ENCODE measurements at regions not wholly inside any gene's neighbourhood (a gene's known extent, or its start where the extent isn't known, plus 50 kb on each side); places are given as distances from the start of the nearest gene placed in this dataset.

- Histone ChIP-seq H3K9me3 (no peaks in the 10 kb centered on the region), H4K20me1 (ENCODE audit: insufficient read depth) (no peaks in the 10 kb centered on the region), H3K27ac (ENCODE audit: low read depth in 2 of 2, low read length in 1 of 2) (no peak overlapping the region), H3K79me2 (ENCODE audit: insufficient read depth) (no peaks in the 10 kb centered on the region), H3K27me3 (ENCODE audit: insufficient read depth) (no peaks in the 10 kb centered on the region), H3K4me2 (no peak overlapping the region), H2AFZ (ENCODE audit: low read depth) (no peak overlapping the region), H3K36me3 (replicated peaks in 1 of 2; ENCODE audit: control insufficient read depth in 1 of 2, insufficient read depth in 2 of 2, low read length in 1 of 2) (no peaks in the 10 kb centered on the region), H3K4me3 (ENCODE audit: low read depth in 2 of 2, low read length in 1 of 2) (no peak overlapping the region), H3K9ac (no peak overlapping the region), H3K4me1 (ENCODE audit: control insufficient read depth in 1 of 2, insufficient read depth in 2 of 2, low read depth in 1 of 2, low read length in 1 of 2) (peaks cover 0 to 5% of the 10 kb centered on the region in 2 experiments; a peak in 1 of 4 replicates), H3F3A (replicated peaks; ENCODE audit: insufficient read depth) (no peaks in the 10 kb centered on the region), H3K9me2 (no peaks in the 10 kb centered on the region)
- WGBS (ENCODE audit: low lambda C conversion rate) = 58% methylated on average over 6 of the region's 6 CpGs
- no peak for DNase-seq
- no peak for TF ChIP-seq SIN3A (IDR thresholded peaks at IDR 0.05; ENCODE audit: borderline replicate concordance, low read depth, low read length)
- no peak for TF ChIP-seq CHD2 (IDR thresholded peaks at IDR 0.05; ENCODE audit: low read length, partially characterized antibody)
- TF ChIP-seq TCF12 (IDR thresholded peaks at IDR 0.05) = no peak
- TF ChIP-seq, protein P1, sequence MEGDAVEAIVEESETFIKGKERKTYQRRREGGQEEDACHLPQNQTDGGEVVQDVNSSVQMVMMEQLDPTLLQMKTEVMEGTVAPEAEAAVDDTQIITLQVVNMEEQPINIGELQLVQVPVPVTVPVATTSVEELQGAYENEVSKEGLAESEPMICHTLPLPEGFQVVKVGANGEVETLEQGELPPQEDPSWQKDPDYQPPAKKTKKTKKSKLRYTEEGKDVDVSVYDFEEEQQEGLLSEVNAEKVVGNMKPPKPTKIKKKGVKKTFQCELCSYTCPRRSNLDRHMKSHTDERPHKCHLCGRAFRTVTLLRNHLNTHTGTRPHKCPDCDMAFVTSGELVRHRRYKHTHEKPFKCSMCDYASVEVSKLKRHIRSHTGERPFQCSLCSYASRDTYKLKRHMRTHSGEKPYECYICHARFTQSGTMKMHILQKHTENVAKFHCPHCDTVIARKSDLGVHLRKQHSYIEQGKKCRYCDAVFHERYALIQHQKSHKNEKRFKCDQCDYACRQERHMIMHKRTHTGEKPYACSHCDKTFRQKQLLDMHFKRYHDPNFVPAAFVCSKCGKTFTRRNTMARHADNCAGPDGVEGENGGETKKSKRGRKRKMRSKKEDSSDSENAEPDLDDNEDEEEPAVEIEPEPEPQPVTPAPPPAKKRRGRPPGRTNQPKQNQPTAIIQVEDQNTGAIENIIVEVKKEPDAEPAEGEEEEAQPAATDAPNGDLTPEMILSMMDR (IDR thresholded peaks at IDR 0.05) = no peak
- TF ChIP-seq RXRA (IDR thresholded peaks at IDR 0.05; ENCODE audit: borderline replicate concordance, low read depth) = no peak
- no peak for TF ChIP-seq PBX3 (IDR thresholded peaks at IDR 0.05)
- TF ChIP-seq MAX (IDR thresholded peaks at IDR 0.05; ENCODE audit: low read depth) = no peak
- TF ChIP-seq, protein P2, sequence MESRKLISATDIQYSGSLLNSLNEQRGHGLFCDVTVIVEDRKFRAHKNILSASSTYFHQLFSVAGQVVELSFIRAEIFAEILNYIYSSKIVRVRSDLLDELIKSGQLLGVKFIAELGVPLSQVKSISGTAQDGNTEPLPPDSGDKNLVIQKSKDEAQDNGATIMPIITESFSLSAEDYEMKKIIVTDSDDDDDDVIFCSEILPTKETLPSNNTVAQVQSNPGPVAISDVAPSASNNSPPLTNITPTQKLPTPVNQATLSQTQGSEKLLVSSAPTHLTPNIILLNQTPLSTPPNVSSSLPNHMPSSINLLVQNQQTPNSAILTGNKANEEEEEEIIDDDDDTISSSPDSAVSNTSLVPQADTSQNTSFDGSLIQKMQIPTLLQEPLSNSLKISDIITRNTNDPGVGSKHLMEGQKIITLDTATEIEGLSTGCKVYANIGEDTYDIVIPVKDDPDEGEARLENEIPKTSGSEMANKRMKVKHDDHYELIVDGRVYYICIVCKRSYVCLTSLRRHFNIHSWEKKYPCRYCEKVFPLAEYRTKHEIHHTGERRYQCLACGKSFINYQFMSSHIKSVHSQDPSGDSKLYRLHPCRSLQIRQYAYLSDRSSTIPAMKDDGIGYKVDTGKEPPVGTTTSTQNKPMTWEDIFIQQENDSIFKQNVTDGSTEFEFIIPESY (IDR thresholded peaks at IDR 0.05; ENCODE audit: borderline replicate concordance, low read depth) = no peak
- no peak for TF ChIP-seq RFX5 (IDR thresholded peaks at IDR 0.05; ENCODE audit: low read length)
- TF ChIP-seq FOXM1 (IDR thresholded peaks at IDR 0.05; ENCODE audit: low read depth) = no peak
- TF ChIP-seq YY1 (IDR thresholded peaks at IDR 0.05; ENCODE audit: low read depth) = no peak
- TF ChIP-seq TAF1 (IDR thresholded peaks at IDR 0.05; ENCODE audit: borderline replicate concordance, low read depth, low read length) = no peak
- no peak for TF ChIP-seq JUND (IDR thresholded peaks at IDR 0.05)
- TF ChIP-seq, protein P3, sequence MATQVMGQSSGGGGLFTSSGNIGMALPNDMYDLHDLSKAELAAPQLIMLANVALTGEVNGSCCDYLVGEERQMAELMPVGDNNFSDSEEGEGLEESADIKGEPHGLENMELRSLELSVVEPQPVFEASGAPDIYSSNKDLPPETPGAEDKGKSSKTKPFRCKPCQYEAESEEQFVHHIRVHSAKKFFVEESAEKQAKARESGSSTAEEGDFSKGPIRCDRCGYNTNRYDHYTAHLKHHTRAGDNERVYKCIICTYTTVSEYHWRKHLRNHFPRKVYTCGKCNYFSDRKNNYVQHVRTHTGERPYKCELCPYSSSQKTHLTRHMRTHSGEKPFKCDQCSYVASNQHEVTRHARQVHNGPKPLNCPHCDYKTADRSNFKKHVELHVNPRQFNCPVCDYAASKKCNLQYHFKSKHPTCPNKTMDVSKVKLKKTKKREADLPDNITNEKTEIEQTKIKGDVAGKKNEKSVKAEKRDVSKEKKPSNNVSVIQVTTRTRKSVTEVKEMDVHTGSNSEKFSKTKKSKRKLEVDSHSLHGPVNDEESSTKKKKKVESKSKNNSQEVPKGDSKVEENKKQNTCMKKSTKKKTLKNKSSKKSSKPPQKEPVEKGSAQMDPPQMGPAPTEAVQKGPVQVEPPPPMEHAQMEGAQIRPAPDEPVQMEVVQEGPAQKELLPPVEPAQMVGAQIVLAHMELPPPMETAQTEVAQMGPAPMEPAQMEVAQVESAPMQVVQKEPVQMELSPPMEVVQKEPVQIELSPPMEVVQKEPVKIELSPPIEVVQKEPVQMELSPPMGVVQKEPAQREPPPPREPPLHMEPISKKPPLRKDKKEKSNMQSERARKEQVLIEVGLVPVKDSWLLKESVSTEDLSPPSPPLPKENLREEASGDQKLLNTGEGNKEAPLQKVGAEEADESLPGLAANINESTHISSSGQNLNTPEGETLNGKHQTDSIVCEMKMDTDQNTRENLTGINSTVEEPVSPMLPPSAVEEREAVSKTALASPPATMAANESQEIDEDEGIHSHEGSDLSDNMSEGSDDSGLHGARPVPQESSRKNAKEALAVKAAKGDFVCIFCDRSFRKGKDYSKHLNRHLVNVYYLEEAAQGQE (IDR thresholded peaks at IDR 0.05; ENCODE audit: low read depth, low read length) = no peak
- no peak for TF ChIP-seq RAD21 (IDR thresholded peaks at IDR 0.05; ENCODE audit: low read length)
- no peak for TF ChIP-seq EP300 (IDR thresholded peaks at IDR 0.05; ENCODE audit: borderline replicate concordance in 1 of 2, low read depth in 1 of 2, low read length in 1 of 2)
- POLR2A ChIA-PET = no interaction called here
- CTCF ChIA-PET = interaction anchor here (1.6 to 2.9 kb wide), 3 partner anchors 10 to 675 kb away, joined by 9 to 19 read pairs (median 11); no protein-coding TSS in a partner anchor
Observed at GRCh38 chr5:68960961-68961360, 132.9 kb upstream of the SLC30A5 start.
